ENCODE measurements at regions not wholly inside any gene's neighbourhood (a gene's known extent, or its start where the extent isn't known, plus 50 kb on each side); places are given as distances from the start of the nearest gene placed in this dataset.
"Not testable (repeated sequence)": the region's sequence is repeated elsewhere in the genome, so short reads cannot be mapped to it uniquely, and the experiment has no call there.

- DNase-seq (ENCODE audit: low read depth in 2 of 2), result no peak
Observed at GRCh38 chr3:18189282-18190050, 235.7 kb downstream of the SATB1 start.

- no peak for DNase-seq (ENCODE audit: low read depth in 2 of 2)
Observed at GRCh38 chr3:18188491-18188890, 236.6 kb downstream of the SATB1 start.

- no peak for DNase-seq (ENCODE audit: low read depth in 2 of 2)
Observed at GRCh38 chr3:18185624-18186023, 239.5 kb downstream of the SATB1 start.

- not testable (repeated sequence) for DNase-seq (ENCODE audit: low read depth in 2 of 2)
Observed at GRCh38 chr3:18182923-18183322, 242.2 kb downstream of the SATB1 start.

- DNase-seq (ENCODE audit: low read depth in 2 of 2), result no peak
Observed at GRCh38 chr3:18179521-18179920, 245.6 kb downstream of the SATB1 start.

GRCh38 chr3:18177271-18177670 is 247.9 kb downstream of the SATB1 start:
- DNase-seq (ENCODE audit: low read depth in 2 of 2), result no peak

- DNase-seq (ENCODE audit: low read depth in 2 of 2), result not testable (repeated sequence)
Observed at GRCh38 chr3:18173891-18174290, 251.2 kb downstream of the SATB1 start.

GRCh38 chr3:18159681-18160080 is 265.5 kb downstream of the SATB1 start:
- no peak for DNase-seq (ENCODE audit: low read depth in 2 of 2)

GRCh38 chr3:18153571-18154173 is 271.5 kb downstream of the SATB1 start:
- no peak for DNase-seq (ENCODE audit: low read depth in 2 of 2)

- DNase-seq (ENCODE audit: low read depth in 2 of 2), result no peak
Observed at GRCh38 chr3:18151199-18151598, 273.9 kb downstream of the SATB1 start.

- DNase-seq (ENCODE audit: low read depth in 2 of 2), result no peak
Observed at GRCh38 chr3:18149935-18150334, 275.2 kb downstream of the SATB1 start.

- DNase-seq (ENCODE audit: low read depth in 2 of 2), result no peak
Observed at GRCh38 chr3:18149386-18149785, 275.8 kb downstream of the SATB1 start.

- no peak for DNase-seq (ENCODE audit: low read depth in 2 of 2)
Observed at GRCh38 chr3:18144571-18144970, 280.6 kb downstream of the SATB1 start.

- DNase-seq (ENCODE audit: low read depth in 2 of 2), result no peak
Observed at GRCh38 chr3:18143258-18143780, 281.8 kb downstream of the SATB1 start.

- no peak for DNase-seq (ENCODE audit: low read depth in 2 of 2)
Observed at GRCh38 chr3:18137958-18138357, 287.2 kb downstream of the SATB1 start.

- no peak for DNase-seq (ENCODE audit: low read depth in 2 of 2)
Observed at GRCh38 chr3:18135060-18135814, 289.9 kb downstream of the SATB1 start.

- no peak for DNase-seq (ENCODE audit: low read depth in 2 of 2)
Observed at GRCh38 chr3:18134386-18135059, 290.6 kb downstream of the SATB1 start.

- no peak for DNase-seq (ENCODE audit: low read depth in 2 of 2)
Observed at GRCh38 chr3:18132991-18133390, 292.1 kb downstream of the SATB1 start.

GRCh38 chr3:18127859-18128681 is 297.1 kb downstream of the SATB1 start:
- no peak for DNase-seq (ENCODE audit: low read depth in 2 of 2)

- no peak for DNase-seq (ENCODE audit: low read depth in 2 of 2)
Observed at GRCh38 chr3:18127174-18127858, 297.8 kb downstream of the SATB1 start.

Data from stimulated activated CD8-positive, alpha-beta memory T cell treated with anti-CD3 and anti-CD28 coated beads, Interleukin-15, amount 100 ng/mL, for 4 hours (primary cell).